ENCODE measurements at regions not wholly inside any gene's neighbourhood (a gene's known extent, or its start where the extent isn't known, plus 50 kb on each side); places are given as distances from the start of the nearest gene placed in this dataset.

- Histone ChIP-seq H3K9me3 (ENCODE audit: control insufficient read depth in 2 of 2, low read length in 2 of 2) (no peaks in the 10 kb centered on the region), H3K36me3 (ENCODE audit: control insufficient read depth, insufficient read depth, low read length) (no peaks in the 10 kb centered on the region), H3K27ac (ENCODE audit: insufficient read depth, low read length, poor library complexity, severe bottlenecking) (no peak overlapping the region), H3K4me3 (ENCODE audit: low read depth, low read length) (no peak overlapping the region), H3K4me1 (ENCODE audit: control insufficient read depth, insufficient read depth, low read length, poor library complexity, severe bottlenecking) (no peaks in the 10 kb centered on the region), H3K27me3 (ENCODE audit: control insufficient read depth, insufficient read depth, low read length) (no peaks in the 10 kb centered on the region)
- DNase-seq (no peak), ATAC-seq (ENCODE audit: low read depth in 2 of 2) (no peak)
- Mint-ChIP-seq H3K9me3 (peaks cover 0 to 6% (median 1%) of the 10 kb centered on the region in 7 donors), H3K36me3 (no peaks in the 10 kb centered on the region), H3K4me1 (no peaks in the 10 kb centered on the region), H3K27me3 (peaks cover 4% of the 10 kb centered on the region), H3K27ac (no peak overlapping the region), H3K4me3 (no peak overlapping the region)
Observed at GRCh38 chr2:236818281-236819045, 248.8 kb downstream of the ACKR3 start.

DNA sequence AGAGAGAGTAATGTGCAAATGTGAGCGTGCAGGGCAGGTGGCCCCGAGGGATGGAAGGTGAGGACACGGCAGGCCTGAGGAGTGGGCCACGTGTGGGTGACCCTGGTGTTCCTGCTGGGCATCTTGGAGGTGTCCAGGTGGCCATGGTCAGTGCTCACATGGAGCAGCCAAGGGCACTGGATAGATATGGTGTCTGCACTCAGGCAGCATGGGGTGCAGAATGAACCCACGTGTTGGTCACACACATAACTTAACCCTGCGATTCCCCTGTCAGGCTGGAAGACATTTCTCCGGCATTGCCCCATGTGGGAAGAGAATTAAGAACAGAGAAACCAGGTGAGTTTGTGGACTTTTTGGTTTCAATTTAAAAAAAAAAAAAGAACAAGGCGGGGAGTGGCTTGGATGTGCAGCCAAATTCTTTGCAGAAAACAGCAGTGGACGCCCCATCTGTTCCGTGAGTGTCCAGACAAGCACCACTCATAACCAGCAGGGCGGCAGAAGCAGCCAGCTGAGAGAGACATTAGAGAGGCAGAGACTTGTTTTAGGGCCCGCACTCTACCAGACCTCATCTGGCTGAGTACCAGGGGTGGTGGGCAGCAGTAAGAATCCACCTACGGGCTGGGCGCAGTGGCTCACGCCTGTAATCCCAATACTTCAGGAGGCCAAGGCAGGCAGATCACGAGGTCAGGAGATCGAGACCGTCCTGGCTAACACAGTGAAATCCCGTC, 249.8 kb downstream of the ACKR3 start:
- no peaks in the 10 kb centered on the region for H3K9me3 ChIP-seq (ENCODE audit: control insufficient read depth in 2 of 2, low read length in 2 of 2)
- no peak overlapping the region for H3K4me3 ChIP-seq (ENCODE audit: low read depth, low read length)
- Mint-ChIP-seq H3K4me3 (no peak overlapping the region), H3K27me3 (peaks cover 6% of the 10 kb centered on the region), H3K4me1 (no peaks in the 10 kb centered on the region), H3K27ac (no peak overlapping the region), H3K9me3 (peaks cover 0 to 6% (median 1%) of the 10 kb centered on the region in 7 donors), H3K36me3 (no peaks in the 10 kb centered on the region)
- H3K36me3 ChIP-seq (ENCODE audit: control insufficient read depth, insufficient read depth, low read length), result no peaks in the 10 kb centered on the region
- no peak overlapping the region for H3K27ac ChIP-seq (ENCODE audit: insufficient read depth, low read length, poor library complexity, severe bottlenecking)
- DNase-seq (no peak), ATAC-seq (ENCODE audit: low read depth in 2 of 2) (no peak)
- H3K27me3 ChIP-seq (ENCODE audit: control insufficient read depth, insufficient read depth, low read length), result no peaks in the 10 kb centered on the region
- H3K4me1 ChIP-seq (ENCODE audit: control insufficient read depth, insufficient read depth, low read length, poor library complexity, severe bottlenecking), result no peaks in the 10 kb centered on the region

DNA sequence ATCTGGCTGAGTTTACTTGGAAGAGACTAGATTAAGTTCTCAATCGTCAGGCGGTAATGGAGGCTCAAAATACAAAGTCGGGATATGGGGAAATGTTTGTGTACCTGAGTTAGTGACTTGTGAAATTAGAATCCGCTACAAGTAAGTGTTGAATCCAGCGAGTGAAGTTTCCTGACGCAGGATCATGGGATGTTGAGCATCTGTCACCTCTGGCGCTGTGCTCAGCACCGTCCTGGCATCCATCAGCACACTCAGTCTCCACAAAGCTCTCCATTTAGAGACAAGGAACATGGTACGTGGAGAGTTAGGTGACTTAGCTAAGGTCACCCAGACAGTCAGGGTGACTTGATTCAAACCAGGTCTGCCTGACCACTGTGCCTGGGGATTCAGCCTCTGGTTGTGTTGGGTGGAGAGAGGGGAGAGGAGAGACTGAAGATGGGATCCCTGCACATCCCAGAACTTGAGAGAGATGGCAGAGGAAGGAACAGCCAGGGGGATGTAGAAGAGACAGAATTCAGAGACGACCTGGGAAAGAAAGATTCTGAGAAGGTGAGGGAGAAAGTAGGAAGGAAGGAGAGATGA, 251.2 kb downstream of the ACKR3 start:
- no peaks in the 10 kb centered on the region for H3K36me3 Mint-ChIP-seq
- ATAC-seq (ENCODE audit: low read depth in 2 of 2) (no peak), DNase-seq (no peak)
- no peaks in the 10 kb centered on the region for H3K27me3 ChIP-seq (ENCODE audit: control insufficient read depth, insufficient read depth, low read length)
- H3K27ac Mint-ChIP-seq, result no peak overlapping the region
- H3K9me3 Mint-ChIP-seq, result peaks cover 0 to 6% (median 1%) of the 10 kb centered on the region in 7 donors
- no peaks in the 10 kb centered on the region for H3K4me1 ChIP-seq (ENCODE audit: control insufficient read depth, insufficient read depth, low read length, poor library complexity, severe bottlenecking)
- H3K9me3 ChIP-seq (ENCODE audit: control insufficient read depth in 2 of 2, low read length in 2 of 2), result no peaks in the 10 kb centered on the region
- H3K4me1 Mint-ChIP-seq, result no peaks in the 10 kb centered on the region
- no peaks in the 10 kb centered on the region for H3K36me3 ChIP-seq (ENCODE audit: control insufficient read depth, insufficient read depth, low read length)
- H3K4me3 ChIP-seq (ENCODE audit: low read depth, low read length), result no peak overlapping the region
- peaks cover 8% of the 10 kb centered on the region for H3K27me3 Mint-ChIP-seq
- H3K4me3 Mint-ChIP-seq, result no peak overlapping the region
- H3K27ac ChIP-seq (ENCODE audit: insufficient read depth, low read length, poor library complexity, severe bottlenecking), result no peak overlapping the region

DNA sequence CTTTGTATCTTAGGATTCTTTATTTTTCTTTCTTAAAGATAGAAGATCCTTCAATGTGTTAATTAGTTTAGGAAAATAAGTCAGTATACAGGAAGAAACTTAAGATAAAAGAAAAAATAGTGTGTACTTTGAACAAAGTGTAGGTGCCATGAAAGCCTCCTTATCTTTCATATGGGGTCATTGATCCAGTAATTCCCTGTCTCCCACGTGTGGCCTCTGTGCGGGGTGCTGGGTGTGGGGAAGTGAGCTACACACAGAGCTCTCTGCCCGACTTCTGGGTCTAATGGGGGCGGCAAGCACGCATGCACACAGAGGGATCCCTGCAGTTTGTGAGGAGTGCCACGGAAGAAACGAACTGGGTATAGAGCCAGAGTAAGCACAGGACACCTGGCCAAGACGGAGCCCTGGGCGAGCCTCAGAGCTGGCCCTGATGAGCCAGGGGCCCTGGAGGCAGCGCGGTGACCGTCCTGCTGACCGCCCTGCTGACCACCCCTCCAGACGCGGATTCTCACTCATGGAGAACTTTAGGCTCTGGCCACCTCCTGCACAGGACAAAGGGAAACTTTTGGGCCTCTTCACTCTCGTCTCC, 253.5 kb downstream of the ACKR3 start:
- H3K4me1 ChIP-seq (ENCODE audit: control insufficient read depth, insufficient read depth, low read length, poor library complexity, severe bottlenecking), result no peaks in the 10 kb centered on the region
- Mint-ChIP-seq H3K9me3 (peaks cover 0 to 6% (median 1%) of the 10 kb centered on the region in 7 donors), H3K36me3 (no peaks in the 10 kb centered on the region), H3K27me3 (peaks cover 13% of the 10 kb centered on the region), H3K27ac (no peak overlapping the region), H3K4me3 (no peak overlapping the region), H3K4me1 (no peaks in the 10 kb centered on the region)
- H3K27me3 ChIP-seq (ENCODE audit: control insufficient read depth, insufficient read depth, low read length), result no peaks in the 10 kb centered on the region
- no peak for DNase-seq
- H3K27ac ChIP-seq (ENCODE audit: insufficient read depth, low read length, poor library complexity, severe bottlenecking), result no peak overlapping the region
- no peak overlapping the region for H3K4me3 ChIP-seq (ENCODE audit: low read depth, low read length)
- H3K9me3 ChIP-seq (ENCODE audit: control insufficient read depth in 2 of 2, low read length in 2 of 2), result no peaks in the 10 kb centered on the region
- ATAC-seq (ENCODE audit: low read depth in 2 of 2), result no peak
- no peaks in the 10 kb centered on the region for H3K36me3 ChIP-seq (ENCODE audit: control insufficient read depth, insufficient read depth, low read length)

DNA sequence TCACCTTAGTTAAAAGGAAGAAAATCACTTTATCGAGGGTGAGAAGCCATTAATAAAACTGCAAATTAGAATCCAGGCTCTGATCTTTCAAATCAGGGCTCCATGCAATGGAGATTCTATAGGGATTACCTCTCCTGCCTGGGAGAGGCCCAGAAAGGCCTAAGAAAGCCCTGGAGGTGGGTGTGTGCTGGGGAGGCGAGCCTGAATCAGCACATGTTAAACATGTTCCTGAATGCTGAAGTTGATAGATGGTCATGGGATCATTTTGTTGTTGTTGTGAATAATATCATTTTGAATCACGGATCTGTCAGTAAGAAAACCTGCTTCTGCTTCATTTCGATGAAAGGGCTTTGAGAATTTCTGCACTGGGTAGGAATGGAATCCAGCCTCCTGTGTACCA, 254.3 kb downstream of the ACKR3 start:
- peaks cover 18% of the 10 kb centered on the region for H3K27me3 Mint-ChIP-seq

DNA sequence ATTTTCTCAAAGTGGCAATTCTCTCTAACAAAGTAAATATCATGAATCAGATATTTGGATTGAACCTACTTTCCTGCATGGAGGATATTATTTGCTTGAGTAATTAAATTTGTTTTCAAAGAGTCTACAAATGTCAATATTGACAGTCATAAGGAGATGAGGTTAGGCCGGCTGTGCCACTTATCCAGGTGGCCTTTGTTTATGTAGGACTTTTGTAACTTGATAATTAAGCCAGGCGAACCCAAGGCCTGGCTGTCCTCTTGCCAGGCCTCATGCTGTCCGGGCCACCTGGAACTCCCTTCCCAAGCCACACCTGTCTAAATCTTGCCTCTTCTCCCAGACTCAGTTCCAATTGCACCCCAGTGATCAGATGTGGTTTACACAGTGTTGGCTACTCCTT, 255.2 kb downstream of the ACKR3 start:
- Mint-ChIP-seq H3K4me1 (no peaks in the 10 kb centered on the region), H3K4me3 (no peak overlapping the region), H3K27ac (no peak overlapping the region), H3K27me3 (peaks cover 18% of the 10 kb centered on the region), H3K36me3 (no peaks in the 10 kb centered on the region), H3K9me3 (peaks cover 0 to 6% (median 1%) of the 10 kb centered on the region in 7 donors)
- Histone ChIP-seq H3K9me3 (ENCODE audit: control insufficient read depth in 2 of 2, low read length in 2 of 2) (no peaks in the 10 kb centered on the region), H3K4me1 (ENCODE audit: control insufficient read depth, insufficient read depth, low read length, poor library complexity, severe bottlenecking) (no peaks in the 10 kb centered on the region), H3K4me3 (ENCODE audit: low read depth, low read length) (no peak overlapping the region), H3K27ac (ENCODE audit: insufficient read depth, low read length, poor library complexity, severe bottlenecking) (no peak overlapping the region), H3K27me3 (ENCODE audit: control insufficient read depth, insufficient read depth, low read length) (no peaks in the 10 kb centered on the region), H3K36me3 (ENCODE audit: control insufficient read depth, insufficient read depth, low read length) (no peaks in the 10 kb centered on the region)
- no peak for ATAC-seq (ENCODE audit: low read depth in 2 of 2)
- no peak for DNase-seq

More for the DNA sequence above, 254.3 kb downstream of the ACKR3 start:
- H3K27ac Mint-ChIP-seq, result no peak overlapping the region
- H3K4me3 Mint-ChIP-seq, result no peak overlapping the region
- Histone ChIP-seq H3K27ac (ENCODE audit: insufficient read depth, low read length, poor library complexity, severe bottlenecking) (no peak overlapping the region), H3K4me3 (ENCODE audit: low read depth, low read length) (no peak overlapping the region), H3K36me3 (ENCODE audit: control insufficient read depth, insufficient read depth, low read length) (no peaks in the 10 kb centered on the region), H3K27me3 (ENCODE audit: control insufficient read depth, insufficient read depth, low read length) (no peaks in the 10 kb centered on the region), H3K4me1 (ENCODE audit: control insufficient read depth, insufficient read depth, low read length, poor library complexity, severe bottlenecking) (no peaks in the 10 kb centered on the region), H3K9me3 (ENCODE audit: control insufficient read depth in 2 of 2, low read length in 2 of 2) (no peaks in the 10 kb centered on the region)
- DNase-seq (no peak), ATAC-seq (ENCODE audit: low read depth in 2 of 2) (no peak)
- H3K36me3 Mint-ChIP-seq, result no peaks in the 10 kb centered on the region
- H3K4me1 Mint-ChIP-seq, result no peaks in the 10 kb centered on the region
- peaks cover 0 to 6% (median 1%) of the 10 kb centered on the region in 7 donors for H3K9me3 Mint-ChIP-seq

DNA sequence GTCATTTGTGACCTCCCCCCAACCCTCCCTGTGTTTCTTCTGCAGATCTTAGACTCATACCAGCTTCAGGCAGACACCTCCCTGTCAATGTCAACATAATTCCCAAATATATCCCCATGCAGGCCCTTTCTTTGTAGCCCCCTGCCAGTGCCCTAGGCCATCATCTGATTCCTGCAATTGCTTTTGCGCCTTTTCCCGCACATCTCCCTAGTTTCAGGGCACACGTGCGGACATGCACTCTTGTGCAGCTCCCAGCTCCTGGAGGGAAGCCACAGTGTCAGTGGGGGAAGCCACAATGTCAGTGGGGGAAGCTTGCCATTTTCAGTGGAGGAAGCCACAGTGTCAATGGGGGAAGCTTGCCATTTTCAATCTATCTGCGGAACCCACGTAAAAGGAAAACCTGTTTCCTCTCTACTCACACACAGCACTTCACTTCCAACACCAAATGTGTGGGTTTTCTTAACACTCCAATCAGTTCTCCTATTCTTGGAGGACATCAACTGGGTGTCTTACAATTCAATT, 256.4 kb downstream of the ACKR3 start:
- ATAC-seq (ENCODE audit: low read depth in 2 of 2) (no peak), DNase-seq (no peak)
- Mint-ChIP-seq H3K27me3 (peaks cover 15% of the 10 kb centered on the region), H3K36me3 (no peaks in the 10 kb centered on the region), H3K9me3 (peaks cover 0 to 6% (median 1%) of the 10 kb centered on the region in 7 donors), H3K4me3 (no peak overlapping the region), H3K27ac (no peak overlapping the region), H3K4me1 (no peaks in the 10 kb centered on the region)
- Histone ChIP-seq H3K4me1 (ENCODE audit: control insufficient read depth, insufficient read depth, low read length, poor library complexity, severe bottlenecking) (no peaks in the 10 kb centered on the region), H3K36me3 (ENCODE audit: control insufficient read depth, insufficient read depth, low read length) (no peaks in the 10 kb centered on the region), H3K27me3 (ENCODE audit: control insufficient read depth, insufficient read depth, low read length) (no peaks in the 10 kb centered on the region), H3K27ac (ENCODE audit: insufficient read depth, low read length, poor library complexity, severe bottlenecking) (no peak overlapping the region), H3K9me3 (ENCODE audit: control insufficient read depth in 2 of 2, low read length in 2 of 2) (no peaks in the 10 kb centered on the region), H3K4me3 (ENCODE audit: low read depth, low read length) (no peak overlapping the region)

All from CD4-positive, CD25-positive, alpha-beta regulatory T cell (primary cell).